ENCODE measurements at regions not wholly inside any gene's neighbourhood (a gene's known extent, or its start where the extent isn't known, plus 50 kb on each side); places are given as distances from the start of the nearest gene placed in this dataset.
"Not testable (repeated sequence)": the region's sequence is repeated elsewhere in the genome, so short reads cannot be mapped to it uniquely, and the experiment has no call there.

DNA sequence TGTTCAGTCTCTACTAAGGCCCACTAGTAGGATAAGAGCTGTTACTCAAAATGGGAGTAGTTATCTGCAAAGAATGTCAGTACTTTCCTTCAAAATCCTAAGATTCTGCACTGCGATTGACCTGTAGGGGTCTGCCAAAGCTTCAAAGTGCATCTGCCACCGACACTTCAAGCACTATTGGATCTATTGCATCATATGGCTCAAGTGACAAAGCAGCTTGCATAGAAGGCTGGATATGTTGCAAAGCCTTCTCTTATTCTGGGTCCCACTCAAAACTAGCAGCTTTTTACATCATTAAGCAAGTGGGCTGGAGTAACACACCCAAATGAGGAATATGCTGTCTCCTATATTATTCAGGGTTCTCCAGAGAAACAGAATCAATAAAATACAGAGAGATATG, 115.4 kb upstream of the EMCN start:
- DNase-seq (ENCODE audit: low spot score) = no peak
- no peak overlapping the region for H3K4me3 ChIP-seq
- H3K27ac ChIP-seq = no peak overlapping the region
- TF ChIP-seq, protein P1, sequence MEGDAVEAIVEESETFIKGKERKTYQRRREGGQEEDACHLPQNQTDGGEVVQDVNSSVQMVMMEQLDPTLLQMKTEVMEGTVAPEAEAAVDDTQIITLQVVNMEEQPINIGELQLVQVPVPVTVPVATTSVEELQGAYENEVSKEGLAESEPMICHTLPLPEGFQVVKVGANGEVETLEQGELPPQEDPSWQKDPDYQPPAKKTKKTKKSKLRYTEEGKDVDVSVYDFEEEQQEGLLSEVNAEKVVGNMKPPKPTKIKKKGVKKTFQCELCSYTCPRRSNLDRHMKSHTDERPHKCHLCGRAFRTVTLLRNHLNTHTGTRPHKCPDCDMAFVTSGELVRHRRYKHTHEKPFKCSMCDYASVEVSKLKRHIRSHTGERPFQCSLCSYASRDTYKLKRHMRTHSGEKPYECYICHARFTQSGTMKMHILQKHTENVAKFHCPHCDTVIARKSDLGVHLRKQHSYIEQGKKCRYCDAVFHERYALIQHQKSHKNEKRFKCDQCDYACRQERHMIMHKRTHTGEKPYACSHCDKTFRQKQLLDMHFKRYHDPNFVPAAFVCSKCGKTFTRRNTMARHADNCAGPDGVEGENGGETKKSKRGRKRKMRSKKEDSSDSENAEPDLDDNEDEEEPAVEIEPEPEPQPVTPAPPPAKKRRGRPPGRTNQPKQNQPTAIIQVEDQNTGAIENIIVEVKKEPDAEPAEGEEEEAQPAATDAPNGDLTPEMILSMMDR (IDR thresholded peaks at IDR 0.05) = no peak

DNA sequence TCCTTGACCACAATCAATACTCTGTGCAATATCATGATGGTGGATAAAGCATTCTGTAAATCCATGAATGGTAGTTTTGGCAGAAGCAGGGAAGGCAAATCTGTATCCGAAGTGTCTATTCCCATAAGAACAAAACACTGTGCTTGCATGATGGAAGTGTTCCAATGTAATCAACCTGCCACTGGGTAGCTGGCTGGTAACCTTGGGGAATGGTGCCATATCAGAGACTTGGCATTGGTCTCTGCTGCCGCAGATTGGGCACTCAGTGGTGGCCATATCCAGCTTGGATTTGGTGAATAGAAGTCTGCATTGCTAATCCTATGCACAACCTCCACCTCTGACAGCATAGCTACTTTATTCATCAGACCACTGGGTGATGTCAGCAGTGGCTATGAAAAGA, 114.3 kb upstream of the EMCN start:
- H3K4me3 ChIP-seq = no peak overlapping the region
- TF ChIP-seq, protein P1 (IDR thresholded peaks at IDR 0.05) = no peak
- no peak overlapping the region for H3K27ac ChIP-seq
- no peak for DNase-seq (ENCODE audit: low spot score)

DNA sequence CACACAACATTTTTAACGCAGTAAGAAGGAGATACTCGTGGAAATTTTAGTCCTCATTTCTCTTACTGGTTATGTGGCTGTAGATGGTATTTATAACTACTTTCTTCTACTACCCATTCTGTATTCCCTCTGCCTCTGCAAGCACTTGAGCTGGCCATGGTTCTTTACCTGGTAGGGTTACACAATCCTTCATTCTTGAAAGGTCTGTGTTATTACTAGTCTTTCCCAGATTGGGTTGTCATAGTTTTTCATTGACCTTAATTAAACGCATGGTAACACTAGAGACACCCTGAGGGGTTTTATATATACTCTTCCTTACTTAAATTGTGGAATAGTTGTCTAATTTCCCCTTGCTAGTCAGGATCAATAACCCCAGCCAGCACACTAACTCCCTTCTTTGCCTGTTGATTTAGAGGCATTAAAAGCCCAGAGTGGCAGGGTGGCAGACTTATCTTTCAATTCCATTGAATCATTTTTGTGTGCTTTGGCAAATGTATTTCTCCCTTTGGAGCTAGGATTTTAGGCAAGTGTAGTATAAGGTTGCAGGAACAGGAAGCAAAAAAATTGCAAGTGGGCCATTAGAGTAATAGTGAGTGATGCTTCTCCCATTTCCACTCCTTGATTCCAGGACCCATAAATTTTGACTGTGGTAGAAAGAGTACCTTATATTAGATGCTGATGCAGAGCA, 113.6 kb upstream of the EMCN start:
- TF ChIP-seq, protein P1 (IDR thresholded peaks at IDR 0.05) = no peak
- H3K27ac ChIP-seq = no peak overlapping the region

DNA sequence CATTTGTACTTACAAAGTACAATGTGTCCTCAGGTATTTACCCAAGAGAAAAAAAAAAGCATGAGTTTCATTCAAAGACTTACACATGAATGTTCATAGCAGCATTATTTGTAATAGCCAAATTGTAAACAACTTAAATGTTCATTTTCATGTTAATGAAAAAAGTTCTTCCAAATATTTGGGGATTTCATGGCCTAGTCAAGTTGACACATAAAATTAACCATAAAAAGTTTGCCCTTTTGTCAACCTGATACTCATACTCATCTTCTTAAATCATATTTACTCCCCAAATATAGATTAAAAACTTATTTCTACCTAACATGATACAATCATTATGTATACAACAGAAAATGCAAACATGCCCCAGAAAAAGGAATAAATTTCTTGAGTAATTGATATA, 112.5 kb upstream of the EMCN start:
- no peak overlapping the region for H3K27ac ChIP-seq
- TF ChIP-seq, protein P1 (IDR thresholded peaks at IDR 0.05) = no peak
- no peak for DNase-seq (ENCODE audit: low spot score)
- no peak overlapping the region for H3K4me3 ChIP-seq

More for the DNA sequence above, 113.6 kb upstream of the EMCN start:
- H3K4me3 ChIP-seq = no peak overlapping the region
- DNase-seq (ENCODE audit: low spot score) = no peak

DNA sequence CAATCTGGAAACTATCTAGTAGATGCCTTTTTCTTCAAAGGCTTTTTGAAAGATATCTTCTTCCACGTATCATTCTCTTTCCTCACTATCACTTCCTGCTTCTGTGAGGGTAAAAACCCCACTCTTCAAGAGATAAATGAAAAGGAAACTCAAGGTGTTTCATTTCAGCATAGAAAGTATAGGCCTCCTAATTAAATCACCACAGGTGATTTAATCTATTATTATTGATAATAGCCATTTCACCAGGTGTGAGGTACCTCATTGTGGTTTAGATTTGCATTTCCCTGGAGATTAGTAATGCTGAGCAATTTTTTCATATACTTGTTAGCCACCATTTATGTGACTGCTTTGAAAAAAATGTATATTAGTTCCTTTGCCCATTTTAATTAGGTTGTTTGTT, 92.0 kb upstream of the EMCN start:
- Histone ChIP-seq H3K4me3 (no peak overlapping the region), H3K27ac (no peak overlapping the region)
- TF ChIP-seq, protein P1 (IDR thresholded peaks at IDR 0.05) = no peak
- DNase-seq (ENCODE audit: low spot score) = no peak

DNA sequence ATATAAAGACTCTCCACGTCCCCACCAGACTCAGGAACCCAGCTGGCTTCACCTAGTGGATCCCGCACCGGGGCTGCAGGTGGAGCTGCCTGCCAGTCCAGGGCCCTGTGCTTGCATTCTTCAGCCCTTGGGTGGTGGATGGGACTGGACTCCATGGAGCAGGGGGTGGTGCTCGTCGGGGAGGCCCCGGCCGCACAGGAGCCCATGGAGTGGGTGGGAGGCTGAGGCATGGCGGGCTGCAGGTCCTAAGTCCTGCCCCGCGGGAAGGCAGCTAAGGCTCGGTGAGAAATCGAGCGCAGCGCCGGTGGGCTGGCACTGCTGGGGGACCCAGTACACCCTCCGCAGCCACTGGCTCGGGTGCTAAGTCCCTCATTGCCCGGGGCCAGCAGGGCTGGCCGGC, 90.8 kb upstream of the EMCN start:
- not testable (repeated sequence) for H3K4me3 ChIP-seq; H3K27ac ChIP-seq; DNase-seq (ENCODE audit: low spot score)

DNA sequence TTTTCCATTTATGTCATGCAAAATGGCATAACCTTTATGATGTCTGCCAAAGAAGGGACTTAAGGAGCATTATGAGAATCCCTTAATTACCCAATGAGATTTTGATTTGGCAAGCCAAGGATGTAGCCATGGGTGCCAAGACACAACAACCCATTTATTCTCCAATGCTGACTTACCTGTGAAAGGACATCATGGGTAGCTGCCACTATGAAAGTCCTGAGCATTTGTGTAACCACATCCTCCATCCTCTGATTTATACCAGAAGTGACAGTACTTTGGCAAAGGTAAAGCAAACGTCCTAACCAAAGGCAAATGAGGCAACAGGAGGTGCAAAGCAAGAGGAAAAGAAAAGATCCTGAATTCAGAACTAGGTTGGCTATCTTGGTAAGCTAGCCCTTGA, 87.3 kb upstream of the EMCN start:
- no peak for DNase-seq (ENCODE audit: low spot score)
- Histone ChIP-seq H3K27ac (no peak overlapping the region), H3K4me3 (no peak overlapping the region)
- TF ChIP-seq, protein P1 (IDR thresholded peaks at IDR 0.05) = no peak

All from coronary artery (tissue), 2 donors.